Small intestine (tissue), 7 donors: ENCODE measurements at regions not wholly inside any gene's neighbourhood (a gene's known extent, or its start where the extent isn't known, plus 50 kb on each side); places are given as distances from the start of the nearest gene placed in this dataset.

ENCODE experiments used
- DNase-seq, 2 donors: peaks; one replicate each; pipeline versions ENCODE4 v3.0.0 to v3.0.0-alpha.2; 2013
- FAIRE-seq: peaks from 2 replicates; lab custom pipeline; 2012; peaks lifted over from hg19 to GRCh38; lab: Jason Lieb, UNC
- H3K27ac ChIP-seq, 3 donors: one replicate each; pipeline ENCODE4 v1.5.1; 2013; ENCODE audit warnings: low read length in 2 of 3, mild to moderate bottlenecking in 2 of 3, control low read depth in 1 of 3, inconsistent platforms in 1 of 3, low read depth in 1 of 3, moderate library complexity in 1 of 3
- H3K27me3 ChIP-seq, 3 donors: one replicate each; pipeline ENCODE4 v1.6.1; 2013; ENCODE audit warnings: low read length in 3 of 3, inconsistent platforms in 1 of 3; ENCODE audit not compliant: control insufficient read depth in 3 of 3, insufficient read depth in 3 of 3
- H3K36me3 ChIP-seq, 3 donors: one replicate each; pipeline ENCODE4 v1.6.1; 2013; ENCODE audit warnings: low read length in 3 of 3, inconsistent platforms in 1 of 3, low read depth in 1 of 3, mild to moderate bottlenecking in 1 of 3, moderate library complexity in 1 of 3; ENCODE audit not compliant: control insufficient read depth in 3 of 3, insufficient read depth in 2 of 3
- H3K4me1 ChIP-seq, 3 donors: one replicate each; pipeline ENCODE4 v1.6.1; 2013; ENCODE audit warnings: low read length in 2 of 3, inconsistent platforms in 1 of 3, low read depth in 1 of 3, mild to moderate bottlenecking in 1 of 3, moderate library complexity in 1 of 3; ENCODE audit not compliant: control insufficient read depth in 3 of 3, insufficient read depth in 2 of 3
- H3K4me3 ChIP-seq, 3 donors: one replicate each; pipeline ENCODE4 v1.5.1; 2013; ENCODE audit warnings: low read length in 3 of 3, control low read depth in 1 of 3, inconsistent platforms in 1 of 3, low read depth in 1 of 3, mild to moderate bottlenecking in 1 of 3, moderate library complexity in 1 of 3
- H3K9me3 ChIP-seq, 2 donors: one replicate each; pipeline ENCODE4 v1.6.1; 2013; ENCODE audit warnings: low read depth in 1 of 2, low read length in 1 of 2; ENCODE audit not compliant: control insufficient read depth in 2 of 2, insufficient read depth in 1 of 2
- WGBS, 3 donors: extraction: QIAGEN DNeasy Blood & Tissue Kit; methylation state at CpG; one replicate each; pipeline ENCODE4 v1.1.7; 2013; 5-methylcytosine and 5-hydroxymethylcytosine counted together
- donor health status: healthy with polysubstance abuse.
- donor health status: control.
- donor health status: control.
- donor health status: Bipolar disorder and iron deficiency.
- donor health status: healthy.

- H3K27me3 ChIP-seq: peaks cover 0 to 8% (median 0%) of the 10 kb centered on the region in 3 donors
- H3K4me1 ChIP-seq: peaks cover 0 to 2% (median 0%) of the 10 kb centered on the region in 3 donors
- 78 to 83% (median 79%) methylated on average over 6 of the region's 6 CpGs for WGBS, 3 donors
- peak overlapping the region in 1 of 3 donors; percentile 16 for H3K27ac ChIP-seq
- H3K9me3 ChIP-seq: no peaks in the 10 kb centered on the region
- H3K4me3 ChIP-seq: no peak overlapping the region
- FAIRE-seq (no peak), DNase-seq (no peak)
- H3K36me3 ChIP-seq: no peaks in the 10 kb centered on the region
Measured at GRCh38 chr3:72328755-72329277, 519.4 kb downstream of the SHQ1 start.

GRCh38 chr3:72327008-72327407 lies 521.2 kb downstream of the SHQ1 start:
- peaks cover 0 to 5% (median 0%) of the 10 kb centered on the region in 3 donors for H3K27me3 ChIP-seq
- H3K4me3 ChIP-seq: no peak overlapping the region
- WGBS, 3 donors: 92 to 95% (median 94%) methylated on average over 5 of the region's 5 CpGs
- H3K4me1 ChIP-seq: peaks cover 0 to 2% (median 0%) of the 10 kb centered on the region in 3 donors
- no peak for FAIRE-seq
- no peak overlapping the region for H3K27ac ChIP-seq
- H3K36me3 ChIP-seq: no peaks in the 10 kb centered on the region
- DNase-seq: no peak
- H3K9me3 ChIP-seq: no peaks in the 10 kb centered on the region

- Histone ChIP-seq H3K27ac (no peak overlapping the region), H3K9me3 (peaks cover 0 to 5% of the 10 kb centered on the region in 2 donors), H3K4me3 (no peak overlapping the region), H3K4me1 (no peaks in the 10 kb centered on the region), H3K36me3 (no peaks in the 10 kb centered on the region), H3K27me3 (peaks cover 0 to 5% (median 0%) of the 10 kb centered on the region in 3 donors)
- no peak for DNase-seq
- no peak for FAIRE-seq
- WGBS, 3 donors: 86 to 91% (median 91%) methylated on average over 3 of the region's 3 CpGs
Measured at GRCh38 chr3:72324253-72324811, 523.9 kb downstream of the SHQ1 start.

GRCh38 chr3:72323773-72324172 lies 524.5 kb downstream of the SHQ1 start:
- Histone ChIP-seq H3K36me3 (no peaks in the 10 kb centered on the region), H3K9me3 (peaks cover 0 to 5% of the 10 kb centered on the region in 2 donors), H3K4me3 (no peak overlapping the region), H3K27ac (no peak overlapping the region), H3K27me3 (peaks cover 0 to 5% (median 0%) of the 10 kb centered on the region in 3 donors), H3K4me1 (no peaks in the 10 kb centered on the region)
- DNase-seq: no peak
- 86 to 93% (median 92%) methylated on average over 6 of the region's 6 CpGs for WGBS, 3 donors
- no peak for FAIRE-seq

- FAIRE-seq: no peak
- Histone ChIP-seq H3K4me3 (no peak overlapping the region), H3K27ac (no peak overlapping the region), H3K4me1 (no peaks in the 10 kb centered on the region), H3K36me3 (no peaks in the 10 kb centered on the region), H3K9me3 (peaks cover 0 to 5% of the 10 kb centered on the region in 2 donors), H3K27me3 (peaks cover 0 to 5% (median 0%) of the 10 kb centered on the region in 3 donors)
- 87 to 91% (median 88%) methylated on average over 11 of the region's 11 CpGs for WGBS, 3 donors
- DNase-seq: no peak
Measured at GRCh38 chr3:72322264-72322976, 525.8 kb downstream of the SHQ1 start.

GRCh38 chr3:72320955-72321303 lies 527.3 kb downstream of the SHQ1 start:
- Histone ChIP-seq H3K27ac (no peak overlapping the region), H3K27me3 (no peaks in the 10 kb centered on the region), H3K9me3 (peaks cover 0 to 5% of the 10 kb centered on the region in 2 donors), H3K4me3 (no peak overlapping the region), H3K4me1 (no peaks in the 10 kb centered on the region), H3K36me3 (no peaks in the 10 kb centered on the region)
- FAIRE-seq (no peak), DNase-seq (no peak)
- WGBS, 3 donors: 72 to 92% (median 91%) methylated on average over 3 of the region's 3 CpGs

- WGBS, 3 donors: 93 to 95% (median 93%) methylated on average over 17 of the region's 17 CpGs
- Histone ChIP-seq H3K4me1 (no peaks in the 10 kb centered on the region), H3K27ac (no peak overlapping the region), H3K9me3 (peaks cover 0 to 5% of the 10 kb centered on the region in 2 donors), H3K4me3 (no peak overlapping the region), H3K36me3 (no peaks in the 10 kb centered on the region), H3K27me3 (no peaks in the 10 kb centered on the region)
- no peak for FAIRE-seq
- DNase-seq: no peak
Measured at GRCh38 chr3:72320095-72320954, 527.9 kb downstream of the SHQ1 start.
